Hepatocyte (in vitro differentiated cells): ENCODE measurements at regions not wholly inside any gene's neighbourhood (a gene's known extent, or its start where the extent isn't known, plus 50 kb on each side); places are given as distances from the start of the nearest gene placed in this dataset.

Experiments
- EZH2phosphoT487 ChIP-seq: fragments of 200-600 bp; sonication (generic); IDR thresholded peaks from one replicate; pipeline ENCODE4 v1.6.1; 2018; ENCODE audit warnings: antibody characterized with exemption, mild to moderate bottlenecking, low read depth, moderate library complexity; ENCODE audit not compliant: unreplicated experiment, severe bottlenecking
- TF ChIP-seq, protein P1 (sequence below): fragments of 200-600 bp; sonication (generic); IDR thresholded peaks from 2 replicates; pipeline ENCODE4 v1.5.1; 2016; ENCODE audit warnings: antibody characterized with exemption, mild to moderate bottlenecking; ENCODE audit not compliant: poor library complexity

DNA sequence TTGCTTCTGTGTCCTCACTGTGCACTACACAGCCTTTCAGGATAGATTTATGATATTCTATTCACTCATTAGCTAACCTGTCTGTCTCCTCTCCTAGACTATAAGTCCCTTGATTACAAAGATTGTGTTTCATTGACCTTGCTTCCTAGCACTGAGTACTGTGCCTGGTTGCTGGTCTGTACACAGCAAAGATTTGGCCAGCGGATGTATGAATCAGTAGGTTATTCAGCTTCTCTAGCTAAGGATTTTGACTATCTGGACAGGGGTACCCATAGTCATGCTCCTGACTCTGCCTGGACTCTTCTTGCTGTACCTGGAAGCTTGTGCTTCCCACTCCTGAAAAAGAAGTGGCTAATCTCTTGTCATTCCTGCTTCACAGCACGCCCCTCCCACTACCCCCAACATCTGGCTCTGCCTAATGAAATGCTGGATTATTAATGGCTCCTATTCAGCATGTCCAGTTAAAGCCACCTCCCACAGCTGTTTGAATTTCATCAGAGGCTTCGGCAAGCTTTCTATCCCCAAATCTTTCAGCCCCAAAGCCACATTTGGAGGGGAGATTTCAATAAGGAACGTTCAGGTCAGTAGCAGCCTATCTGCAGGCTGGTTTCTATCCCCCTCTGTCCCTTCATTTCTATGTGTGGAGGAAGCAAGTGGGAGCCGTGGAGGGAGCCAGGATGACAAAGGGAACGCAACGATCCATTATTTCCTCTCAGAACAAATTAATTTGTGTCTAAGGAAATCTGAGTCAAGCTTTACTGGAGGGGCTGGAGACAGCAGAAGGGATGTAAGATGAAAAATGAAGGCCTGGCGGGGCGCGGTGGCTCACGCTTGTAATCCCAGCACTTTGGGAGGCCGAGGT, 64.8 kb upstream of the PPM1J start:
- TF ChIP-seq, protein P1, sequence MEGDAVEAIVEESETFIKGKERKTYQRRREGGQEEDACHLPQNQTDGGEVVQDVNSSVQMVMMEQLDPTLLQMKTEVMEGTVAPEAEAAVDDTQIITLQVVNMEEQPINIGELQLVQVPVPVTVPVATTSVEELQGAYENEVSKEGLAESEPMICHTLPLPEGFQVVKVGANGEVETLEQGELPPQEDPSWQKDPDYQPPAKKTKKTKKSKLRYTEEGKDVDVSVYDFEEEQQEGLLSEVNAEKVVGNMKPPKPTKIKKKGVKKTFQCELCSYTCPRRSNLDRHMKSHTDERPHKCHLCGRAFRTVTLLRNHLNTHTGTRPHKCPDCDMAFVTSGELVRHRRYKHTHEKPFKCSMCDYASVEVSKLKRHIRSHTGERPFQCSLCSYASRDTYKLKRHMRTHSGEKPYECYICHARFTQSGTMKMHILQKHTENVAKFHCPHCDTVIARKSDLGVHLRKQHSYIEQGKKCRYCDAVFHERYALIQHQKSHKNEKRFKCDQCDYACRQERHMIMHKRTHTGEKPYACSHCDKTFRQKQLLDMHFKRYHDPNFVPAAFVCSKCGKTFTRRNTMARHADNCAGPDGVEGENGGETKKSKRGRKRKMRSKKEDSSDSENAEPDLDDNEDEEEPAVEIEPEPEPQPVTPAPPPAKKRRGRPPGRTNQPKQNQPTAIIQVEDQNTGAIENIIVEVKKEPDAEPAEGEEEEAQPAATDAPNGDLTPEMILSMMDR: no peak
- no peak for TF ChIP-seq EZH2phosphoT487
